K562 (cell line): ENCODE measurements at regions not wholly inside any gene's neighbourhood (a gene's known extent, or its start where the extent isn't known, plus 50 kb on each side); places are given as distances from the start of the nearest gene placed in this dataset.

Experiments
- ATAC-seq: fragments of 200-7000 bp; cut with Tn5 transposase; 3 replicates; pipeline ENCODE4 v1.9.1; 2020; ENCODE audit warnings: moderate library complexity
- BruUV-seq: library from RNA; stranded (reverse); fragments of 400-500 nt; replicated peaks from 2 replicates; lab custom pipeline; 2021; lab: Mats Ljungman, UMichigan
- CTCF ChIA-PET: fragments of 300-600 bp; formaldehyde crosslinking; extraction: SDS; loops from one replicate; lab custom pipeline; 2021; ENCODE audit warnings: low intra/inter-chr PET ratio; lab: Yijun Ruan, JAX
- POLR2A ChIA-PET: fragments of 300-600, 350-650 bp; sonication (Branson Sonifier 250); formaldehyde crosslinking; extraction: SDS; loops from one replicate; lab custom pipeline; 2021; ENCODE audit warnings: antibody characterized with exemption, inconsistent platforms; lab: Yijun Ruan, JAX
- DNase-seq, 4 experiments: peaks; one replicate each; pipeline versions ENCODE4 v3.0.0 to v3.0.0-alpha.2; 2011 to 2018; ENCODE audit warnings: low spot score in 3 of 4, mixed read lengths in 3 of 4; ENCODE audit errors: extremely low read depth in 1 of 4
- FAIRE-seq: peaks from 2 replicates; lab custom pipeline; 2011; peaks lifted over from hg19 to GRCh38; lab: Jason Lieb, UNC
- H2AFZ ChIP-seq: 2 replicates; pipeline ENCODE4 v1.6.0; 2011; ENCODE audit warnings: low read depth, low read length, control low read depth, inconsistent platforms
- H3K27ac ChIP-seq: fragments of 200-600 bp; 3 replicates; pipeline ENCODE4 v1.8.0; 2011; ENCODE audit warnings: low read depth, mild to moderate bottlenecking, control low read depth, inconsistent platforms, low read length, moderate library complexity, mixed read lengths; ENCODE audit errors: extremely low read depth
- H3K27me3 ChIP-seq, 2 experiments: fragments of 300-600 bp in 1 of 2; 2 replicates in 1 of 2; 3 replicates in 1 of 2; pipeline versions ENCODE4 v1.6.0 to v1.8.0; 2011; ENCODE audit warnings: inconsistent platforms in 2 of 2, low read length in 2 of 2, mild to moderate bottlenecking in 1 of 2, mixed read lengths in 1 of 2, moderate library complexity in 1 of 2; ENCODE audit not compliant: control insufficient read depth in 2 of 2, insufficient read depth in 2 of 2
- H3K36me3 ChIP-seq: fragments of 300-600 bp; 3 replicates; pipeline ENCODE4 v1.8.0; 2011; ENCODE audit warnings: mild to moderate bottlenecking, low read length, inconsistent platforms; ENCODE audit not compliant: control insufficient read depth, insufficient read depth
- H3K4me1 ChIP-seq, 2 experiments: fragments of 200-600 bp in 1 of 2; replicated peaks in 1 of 2; 2 replicates in 1 of 2; 3 replicates in 1 of 2; pipeline versions ENCODE4 v1.5.1 to v1.8.0; 2011; ENCODE audit warnings: inconsistent platforms in 2 of 2, low read length in 2 of 2, mild to moderate bottlenecking in 1 of 2, mixed read lengths in 1 of 2, moderate library complexity in 1 of 2; ENCODE audit not compliant: control insufficient read depth in 2 of 2, insufficient read depth in 2 of 2
- H3K4me2 ChIP-seq: 2 replicates; pipeline ENCODE4 v1.6.1; 2011; ENCODE audit warnings: low read length, control low read depth, inconsistent platforms, mixed read lengths; ENCODE audit not compliant: insufficient read depth
- H3K4me3 ChIP-seq: fragments of 200-600 bp; sonication (generic), shearing (Covaris generic); 2 replicates; pipeline ENCODE4 v1.5.1; 2016; ENCODE audit warnings: control low read depth, inconsistent platforms
- H3K79me2 ChIP-seq: fragments of 200-600 bp; 3 replicates; pipeline ENCODE4 v1.8.0; 2011; ENCODE audit warnings: low read length, inconsistent platforms; ENCODE audit not compliant: control insufficient read depth, insufficient read depth
- H3K9ac ChIP-seq, 2 experiments: 2 replicates each; pipeline versions ENCODE4 v1.6.0 to v1.6.1; 2011; ENCODE audit warnings: low read depth in 2 of 2, low read length in 2 of 2, control low read depth in 1 of 2, inconsistent platforms in 1 of 2, mild to moderate bottlenecking in 1 of 2, mixed read lengths in 1 of 2; ENCODE audit not compliant: insufficient read depth in 1 of 2
- H3K9me1 ChIP-seq: one replicate; pipeline ENCODE4 v1.6.0; 2011; ENCODE audit warnings: inconsistent platforms, mild to moderate bottlenecking, low read length, moderate library complexity; ENCODE audit not compliant: control insufficient read depth, insufficient read depth
- H3K9me3 ChIP-seq: replicated peaks from 2 replicates; pipeline ENCODE4 v1.5.1; 2011; ENCODE audit warnings: low read depth, low read length, inconsistent platforms; ENCODE audit not compliant: control insufficient read depth, insufficient read depth
- H4K20me1 ChIP-seq: replicated peaks from 2 replicates; pipeline ENCODE4 v1.6.1; 2011; ENCODE audit warnings: low read length, inconsistent platforms, mixed read lengths; ENCODE audit not compliant: control insufficient read depth, insufficient read depth
- CBX3 ChIP-seq, 2 experiments: IDR thresholded peaks; 1 replicate in 1 of 2; 2 replicates in 1 of 2; pipeline ENCODE4 v1.6.1; 2012; ENCODE audit warnings: inconsistent platforms in 2 of 2, low read length in 2 of 2, borderline replicate concordance in 1 of 2, control low read depth in 1 of 2
- HDAC2 ChIP-seq: fragments of 450-650 bp; IDR thresholded peaks from 2 replicates; pipeline ENCODE4 v1.6.1; 2016; ENCODE audit warnings: mild to moderate bottlenecking
- HDAC3 ChIP-seq: fragments of 450-650 bp; IDR thresholded peaks from 2 replicates; pipeline ENCODE4 v1.6.1; 2018; ENCODE audit warnings: borderline replicate concordance, mild to moderate bottlenecking, moderate library complexity; ENCODE audit not compliant: partially characterized antibody
- ILF3 ChIP-seq: fragments of 450-650 bp; IDR thresholded peaks from 2 replicates; pipeline ENCODE4 v1.6.1; 2018; ENCODE audit warnings: antibody characterized with exemption, mild to moderate bottlenecking, moderate library complexity, borderline replicate concordance
- KLF1 ChIP-seq: fragments of 450-650 bp; IDR thresholded peaks from 2 replicates; pipeline ENCODE4 v1.6.1; 2016; ENCODE audit warnings: missing genetic modification characterization, missing compliant biosample characterization
- OTX1 ChIP-seq: fragments of 450-650 bp; formaldehyde crosslinking; IDR thresholded peaks from 2 replicates; pipeline ENCODE4 v1.4.0; 2022; ENCODE audit warnings: mild to moderate bottlenecking
- PTTG1 ChIP-seq: fragments of 450-650 bp; IDR thresholded peaks from 2 replicates; pipeline ENCODE4 v1.6.1; 2016; ENCODE audit warnings: low read depth, mild to moderate bottlenecking, missing genetic modification characterization, missing compliant biosample characterization
- SP1 ChIP-seq: sonication (generic); formaldehyde crosslinking; IDR thresholded peaks from 2 replicates; pipeline ENCODE4 v1.8.1; 2022; ENCODE audit warnings: mild to moderate bottlenecking, missing genetic modification reagents
- TAF9B ChIP-seq: fragments of 450-650 bp; IDR thresholded peaks from 2 replicates; pipeline ENCODE4 v1.6.1; 2018; ENCODE audit warnings: mild to moderate bottlenecking; ENCODE audit not compliant: partially characterized antibody
- THAP12 ChIP-seq: fragments of 250-450 bp; sonication (Bioruptor Pico); IDR thresholded peaks from 2 replicates; pipeline ENCODE4 v1.9.0; 2021; ENCODE audit warnings: mild to moderate bottlenecking, inconsistent platforms
- THAP7 ChIP-seq: fragments of 250-450 bp; sonication (Bioruptor Pico); IDR thresholded peaks from 2 replicates; pipeline ENCODE4 v1.5.0; 2021
- TRIM25 ChIP-seq: fragments of 450-650 bp; IDR thresholded peaks from 2 replicates; pipeline ENCODE4 v1.7.0; 2016; ENCODE audit warnings: borderline replicate concordance
- YY1 ChIP-seq, 3 experiments: IDR thresholded peaks; 2 replicates each; pipeline ENCODE4 v1.6.1; 2011; ENCODE audit warnings: low read length in 2 of 3, mild to moderate bottlenecking in 2 of 3, moderate library complexity in 2 of 3, borderline replicate concordance in 1 of 3, control low read depth in 1 of 3, low read depth in 1 of 3; ENCODE audit not compliant: insufficient read depth in 3 of 3, insufficient replicate concordance in 2 of 3, control insufficient read depth in 1 of 3, insufficient read length in 1 of 3; ENCODE audit errors: extremely low read depth in 1 of 3
- ZNF507 ChIP-seq: conservative IDR thresholded peaks from 2 replicates; pipeline ENCODE4 v1.6.1; 2017; ENCODE audit warnings: missing genetic modification characterization, missing compliant biosample characterization
- ZNF740 ChIP-seq, 3 experiments: fragments of 200-800 bp in 1 of 3; sonication (Bioruptor generic) in 1 of 3; sonication (generic) in 1 of 3; formaldehyde crosslinking in 1 of 3; IDR thresholded peaks; 2 replicates each; pipeline versions ENCODE4 v1.6.1 to v1.8.0; 2016 to 2022; ENCODE audit warnings: mild to moderate bottlenecking in 2 of 3, missing compliant biosample characterization in 2 of 3, missing genetic modification characterization in 2 of 3, missing genetic modification reagents in 1 of 3
- WGBS: fragments of 100-300 bp; shearing (Covaris generic); methylation state at CpG from one replicate; pipeline ENCODE4 v1.1.6; 2016; ENCODE audit warnings: low coverage, mixed read lengths; ENCODE audit not compliant: insufficient coverage; ENCODE audit errors: missing lambda C conversion rate; 5-methylcytosine and 5-hydroxymethylcytosine counted together
- in situ Hi-C: fragments of 300-500 bp; cut with MboI; formaldehyde crosslinking; loops from 4 replicates; pipeline ENCODE4 v1.15.0; 2018; ENCODE audit warnings: inconsistent platforms, mixed read lengths
- intact Hi-C: fragments of 100-400 bp; cut with micrococcal nuclease; formaldehyde crosslinking; loops from 2 replicates; pipeline ENCODE4 v1.14.2; 2022

- Histone ChIP-seq H4K20me1 (0 out of 2 replicates have a peak, but pooled peaks cover 4% of the 10 kb centered on the region), H3K79me2 (no peaks in the 10 kb centered on the region), H3K9me3 (no peaks in the 10 kb centered on the region), H3K27me3 (peaks cover 4 to 34% of the 10 kb centered on the region in 2 experiments; a peak in 3 of 5 replicates), H3K9ac (no peak overlapping the region), H3K36me3 (no peaks in the 10 kb centered on the region), H3K4me1 (no peaks in the 10 kb centered on the region), H3K9me1 (no peaks in the 10 kb centered on the region), H2AFZ (no peak overlapping the region), H3K4me2 (no peak overlapping the region), H3K4me3 (no peak overlapping the region), H3K27ac (no peak overlapping the region)
- BruUV-seq, result no TSS peak
- FAIRE-seq, result no peak
- in situ Hi-C loops (no loop called here), intact Hi-C loops (no loop called here)
- ChIA-PET CTCF (no interaction called here), POLR2A (interaction anchor here (1.0 kb wide), 1 partner anchor 9 kb away, joined by 3 read pairs; no protein-coding TSS in a partner anchor)
- DNase-seq, result no peak
- ATAC-seq, result no peak
- WGBS, result 0% methylated on average over 4 of the region's 4 CpGs
- TF ChIP-seq YY1 (IDR thresholded peaks at IDR 0.05; ENCODE audit: borderline replicate concordance in 1 of 3, control insufficient read depth in 1 of 3, extremely low read depth in 1 of 3, insufficient read depth in 3 of 3, insufficient read length in 1 of 3, insufficient replicate concordance in 2 of 3, low read depth in 1 of 3, low read length in 2 of 3) (no peak), PTTG1 (tag) (no peak), OTX1 (CRISPR knock-in tag) (no peak), CBX3 (IDR thresholded peaks at IDR 0.05; ENCODE audit: borderline replicate concordance in 1 of 2, low read length in 2 of 2) (no peak), KLF1 (tag) (no peak), THAP7 (CRISPR knock-in tag) (no peak), HDAC2 (no peak), ZNF740 (CRISPR knock-in tag; IDR thresholded peaks at IDR 0.05) (no peak), ZNF740 (tag; IDR thresholded peaks at IDR 0.05) (no peak), HDAC3 (no peak), THAP12 (CRISPR knock-in tag) (no peak), SP1 (CRISPR knock-in tag) (no peak), ILF3 (no peak), ZNF507 (tag) (no peak), TRIM25 (no peak), TAF9B (no peak)
These were observed 89.0 kb upstream of the HK2 start for GRCh38 chr2:74744731-74745515.
